T-helper 17 cell (primary cell): ENCODE measurements at regions not wholly inside any gene's neighbourhood (a gene's known extent, or its start where the extent isn't known, plus 50 kb on each side); places are given as distances from the start of the nearest gene placed in this dataset.

Experiments
- ATAC-seq: fragments of 150-1000 bp; cut with Tn5 transposase; 2 replicates; pipeline ENCODE4 v1.10.0; 2021; ENCODE audit warnings: mild to moderate bottlenecking, moderate library complexity
- DNase-seq, 3 donors: peaks; one replicate each; pipeline versions ENCODE4 v3.0.0 to v3.0.0-alpha.2; 2020 to 2021
- H3K9me3 ChIP-seq: one replicate; pipeline ENCODE4 v1.7.0; 2013; ENCODE audit warnings: low read length, mild to moderate bottlenecking; ENCODE audit not compliant: control insufficient read depth, poor library complexity, severe bottlenecking
- H3K27ac Mint-ChIP-seq: one replicate; pipeline ENCODE4 v1.8.0; 2022; ENCODE audit warnings: mild to moderate bottlenecking, moderate library complexity, mixed read lengths
- H3K27me3 Mint-ChIP-seq: one replicate; pipeline ENCODE4 v1.8.0; 2022; ENCODE audit warnings: mixed read lengths
- H3K36me3 Mint-ChIP-seq: one replicate; pipeline ENCODE4 v1.8.0; 2022; ENCODE audit warnings: low read depth, mixed read lengths
- H3K4me1 Mint-ChIP-seq: one replicate; pipeline ENCODE4 v1.8.0; 2022; ENCODE audit warnings: mild to moderate bottlenecking, mixed read lengths
- H3K4me3 Mint-ChIP-seq: one replicate; pipeline ENCODE4 v1.8.0; 2022; ENCODE audit warnings: mild to moderate bottlenecking, moderate library complexity, mixed read lengths

GRCh38 chr5:116358015-116358523 is 216.6 kb downstream of the SEMA6A start:
- ATAC-seq (no peak), DNase-seq (no peak)
- no peaks in the 10 kb centered on the region for H3K9me3 ChIP-seq
- H3K27ac Mint-ChIP-seq, result no peak overlapping the region
- peaks cover 4% of the 10 kb centered on the region for H3K36me3 Mint-ChIP-seq
- H3K27me3 Mint-ChIP-seq, result no peaks in the 10 kb centered on the region
- no peak overlapping the region for H3K4me3 Mint-ChIP-seq
- no peaks in the 10 kb centered on the region for H3K4me1 Mint-ChIP-seq

GRCh38 chr5:116355819-116356601 is 218.6 kb downstream of the SEMA6A start:
- ATAC-seq (no peak), DNase-seq (no peak)
- H3K27me3 Mint-ChIP-seq, result no peaks in the 10 kb centered on the region
- no peaks in the 10 kb centered on the region for H3K4me1 Mint-ChIP-seq
- H3K27ac Mint-ChIP-seq, result no peak overlapping the region
- H3K36me3 Mint-ChIP-seq, result peaks cover 4% of the 10 kb centered on the region
- H3K9me3 ChIP-seq, result no peaks in the 10 kb centered on the region
- H3K4me3 Mint-ChIP-seq, result no peak overlapping the region

GRCh38 chr5:116354699-116355098 is 219.9 kb downstream of the SEMA6A start:
- H3K4me3 Mint-ChIP-seq, result no peak overlapping the region

GRCh38 chr5:116347657-116348056 is 227.0 kb downstream of the SEMA6A start:
- no peaks in the 10 kb centered on the region for H3K27me3 Mint-ChIP-seq
- ATAC-seq (no peak), DNase-seq (no peak)
- H3K9me3 ChIP-seq, result no peaks in the 10 kb centered on the region
- H3K4me1 Mint-ChIP-seq, result no peaks in the 10 kb centered on the region
- no peak overlapping the region for H3K27ac Mint-ChIP-seq
- H3K4me3 Mint-ChIP-seq, result no peak overlapping the region
- H3K36me3 Mint-ChIP-seq, result peaks cover 4% of the 10 kb centered on the region

More at GRCh38 chr5:116354699-116355098, 219.9 kb downstream of the SEMA6A start:
- ATAC-seq, result no peak
- Mint-ChIP-seq H3K36me3 (peaks cover 6% of the 10 kb centered on the region), H3K27ac (no peak overlapping the region), H3K4me1 (no peaks in the 10 kb centered on the region), H3K27me3 (no peaks in the 10 kb centered on the region)
- H3K9me3 ChIP-seq, result no peaks in the 10 kb centered on the region
- DNase-seq, result no peak

GRCh38 chr5:116343961-116344360 is 230.7 kb downstream of the SEMA6A start:
- no peaks in the 10 kb centered on the region for H3K4me1 Mint-ChIP-seq
- no peak overlapping the region for H3K4me3 Mint-ChIP-seq
- H3K27ac Mint-ChIP-seq, result no peak overlapping the region
- no peaks in the 10 kb centered on the region for H3K27me3 Mint-ChIP-seq
- no peaks in the 10 kb centered on the region for H3K9me3 ChIP-seq
- DNase-seq (no peak), ATAC-seq (no peak)
- no peaks in the 10 kb centered on the region for H3K36me3 Mint-ChIP-seq
